ENCODE measurements at regions not wholly inside any gene's neighbourhood (a gene's known extent, or its start where the extent isn't known, plus 50 kb on each side); places are given as distances from the start of the nearest gene placed in this dataset.

GRCh38 chr6:133590814-133591213 is 298.1 kb upstream of the TCF21 start:
- CTCF ChIA-PET (ENCODE audit: low intra/inter-chr PET ratio, low total read pairs) = no interaction called here
- no peak overlapping the region for H2AFZ ChIP-seq (ENCODE audit: low read length)
- POLR2A ChIA-PET = no interaction called here
- FAIRE-seq (no peak), DNase-seq (ENCODE audit: low spot score) (no peak), ATAC-seq (no peak)
- H3K9ac ChIP-seq (ENCODE audit: insufficient read depth, low read depth, low read length) = no peak overlapping the region
- H3K27me3 ChIP-seq (ENCODE audit: control insufficient read depth in 1 of 2, insufficient read depth in 2 of 2, low read length in 2 of 2) = no peaks in the 10 kb centered on the region
- no peaks in the 10 kb centered on the region for H4K20me1 ChIP-seq (ENCODE audit: insufficient read depth, low read length)
- TF ChIP-seq NFE2L2 (IDR thresholded peaks at IDR 0.05; ENCODE audit: low read length) = peak; percentile 78; the same call in 1 of the 2 replicates
- TF ChIP-seq NFIC (IDR thresholded peaks at IDR 0.05; ENCODE audit: low read length) = no peak
- no peak for TF ChIP-seq ZNF33B (CRISPR knock-in tag; IDR thresholded peaks at IDR 0.05)
- no peak for TF ChIP-seq SNAI1 (CRISPR knock-in tag; IDR thresholded peaks at IDR 0.05; ENCODE audit: borderline replicate concordance)
- peak; percentile 82 to 89 for TF ChIP-seq MAFK (conservative IDR thresholded peaks at IDR 0.05 in 1 of 2, IDR thresholded peaks at IDR 0.05 in 1 of 2; ENCODE audit: low read length in 2 of 2)
- TF ChIP-seq ZFP37 (CRISPR knock-in tag; IDR thresholded peaks at IDR 0.05; ENCODE audit: borderline replicate concordance) = no peak
- no peak for TF ChIP-seq ZBTB33 (CRISPR knock-in tag; IDR thresholded peaks at IDR 0.05)
- TF ChIP-seq TEF (CRISPR knock-in tag; IDR thresholded peaks at IDR 0.05) = no peak
- TF ChIP-seq ZSCAN22 (CRISPR knock-in tag; IDR thresholded peaks at IDR 0.05) = no peak
- TF ChIP-seq SALL1 (CRISPR knock-in tag; IDR thresholded peaks at IDR 0.05) = no peak
- TF ChIP-seq ZNF780A (CRISPR knock-in tag; IDR thresholded peaks at IDR 0.05) = no peak
- no peak for TF ChIP-seq ZNF605 (CRISPR knock-in tag; IDR thresholded peaks at IDR 0.05)
- no peak for TF ChIP-seq ZNF337 (CRISPR knock-in tag; IDR thresholded peaks at IDR 0.05; ENCODE audit: borderline replicate concordance, low read depth)
- TF ChIP-seq RERE (CRISPR knock-in tag; IDR thresholded peaks at IDR 0.05; ENCODE audit: low read depth) = no peak
- TF ChIP-seq ZNF674 (CRISPR knock-in tag; IDR thresholded peaks at IDR 0.05; ENCODE audit: low read depth) = no peak
- TF ChIP-seq MAFF (IDR thresholded peaks at IDR 0.05; ENCODE audit: low read depth, low read length) = peak; percentile 79
- no peak overlapping the region for H3K4me3 ChIP-seq (replicated peaks in 1 of 3; ENCODE audit: insufficient read depth in 1 of 3, low read depth in 2 of 3, low read length in 3 of 3)
- no peaks in the 10 kb centered on the region for H3K79me2 ChIP-seq (ENCODE audit: insufficient read depth, low read length)
- no TSS peak for BruUV-seq (replicated peaks)
- H3K9me3 ChIP-seq (ENCODE audit: low read length) = no peaks in the 10 kb centered on the region
- WGBS (ENCODE audit: low lambda C conversion rate) = 19% methylated on average over 3 of the region's 3 CpGs
- no peaks in the 10 kb centered on the region for H3K36me3 ChIP-seq (replicated peaks in 1 of 2; ENCODE audit: control insufficient read depth in 1 of 2, insufficient read depth in 2 of 2, low read length in 2 of 2)
- intact Hi-C loops (cut with micrococcal nuclease; ENCODE audit: unreplicated experiment) = no loop called here
- no peak overlapping the region for H3K4me2 ChIP-seq (ENCODE audit: low read depth, low read length)
- H3K27ac ChIP-seq (ENCODE audit: extremely low read length, insufficient read depth, low read length) = no peak overlapping the region
- no peaks in the 10 kb centered on the region for H3K4me1 ChIP-seq (ENCODE audit: insufficient read depth, low read length)
- in situ Hi-C loops (cut with HindIII; ENCODE audit: extremely low pct_ligation_motif_present, low pct_unique_long_range_greater_than_20kb) = no loop called here
